NT2/D1 (cell line): ENCODE measurements at regions not wholly inside any gene's neighbourhood (a gene's known extent, or its start where the extent isn't known, plus 50 kb on each side); places are given as distances from the start of the nearest gene placed in this dataset.
A peak's percentile ranks its signal among the peaks of the same experiment; 100 is the strongest.
"Not testable (repeated sequence)": the region's sequence is repeated elsewhere in the genome, so short reads cannot be mapped to it uniquely, and the experiment has no call there.

ENCODE experiments used
- DNase-seq: peaks from one replicate; pipeline ENCODE4 v3.0.0-alpha.2; 2011; ENCODE audit warnings: low read depth, low spot score
- H3K27me3 ChIP-seq: 2 replicates; pipeline ENCODE4 v1.6.0; 2011; ENCODE audit warnings: mild to moderate bottlenecking; ENCODE audit not compliant: insufficient read length, insufficient read depth
- H3K36me3 ChIP-seq: 2 replicates; pipeline ENCODE4 v1.6.1; 2011; ENCODE audit warnings: mild to moderate bottlenecking, low read length, mixed read lengths; ENCODE audit not compliant: insufficient read depth, insufficient read length
- H3K4me1 ChIP-seq: 2 replicates; pipeline ENCODE4 v1.5.1; 2011; ENCODE audit not compliant: insufficient read depth, insufficient read length
- H3K4me3 ChIP-seq: 2 replicates; pipeline ENCODE4 v1.5.1; 2011; ENCODE audit warnings: low read depth; ENCODE audit not compliant: insufficient read length
- H3K9ac ChIP-seq: 2 replicates; pipeline ENCODE4 v1.6.0; 2011; ENCODE audit warnings: low read depth; ENCODE audit not compliant: insufficient read length
- H3K9me3 ChIP-seq: 2 replicates; pipeline ENCODE4 v1.5.1; 2011; ENCODE audit warnings: mild to moderate bottlenecking, low read length; ENCODE audit not compliant: insufficient read depth
- SUZ12 ChIP-seq: IDR thresholded peaks from 2 replicates; pipeline ENCODE4 v1.6.1; 2011; ENCODE audit not compliant: insufficient read length, insufficient read depth; ENCODE audit errors: extremely low read depth
- YY1 ChIP-seq: IDR thresholded peaks from 2 replicates; pipeline ENCODE4 v1.6.1; 2011; ENCODE audit not compliant: insufficient read length, insufficient read depth
- ZNF274 ChIP-seq: IDR thresholded peaks from 2 replicates; pipeline ENCODE4 v1.6.1; 2011; ENCODE audit warnings: mild to moderate bottlenecking, low read depth, low read length

- no peaks in the 10 kb centered on the region for H3K36me3 ChIP-seq
- no peak for TF ChIP-seq ZNF274
- TF ChIP-seq YY1 = no peak
- TF ChIP-seq SUZ12 = no peak
- H3K27me3 ChIP-seq = peaks cover 3% of the 10 kb centered on the region
- DNase-seq = no peak
- no peak overlapping the region for H3K4me3 ChIP-seq
- no peaks in the 10 kb centered on the region for H3K9me3 ChIP-seq
- H3K9ac ChIP-seq = no peak overlapping the region
- no peaks in the 10 kb centered on the region for H3K4me1 ChIP-seq
These were observed 119.7 kb downstream of the PPIAL4G start for GRCh38 chr1:148363439-148363810.

GRCh38 chr1:148362626-148363438 is 120.3 kb downstream of the PPIAL4G start:
- Histone ChIP-seq H3K4me1 (no peaks in the 10 kb centered on the region), H3K9me3 (no peaks in the 10 kb centered on the region), H3K9ac (no peak overlapping the region), H3K4me3 (no peak overlapping the region), H3K36me3 (no peaks in the 10 kb centered on the region), H3K27me3 (peaks cover 3% of the 10 kb centered on the region)
- TF ChIP-seq YY1 (no peak), ZNF274 (no peak), SUZ12 (no peak)
- no peak for DNase-seq

- no peaks in the 10 kb centered on the region for H3K36me3 ChIP-seq
- no peaks in the 10 kb centered on the region for H3K4me1 ChIP-seq
- peaks cover 3% of the 10 kb centered on the region for H3K27me3 ChIP-seq
- no peak overlapping the region for H3K9ac ChIP-seq
- no peak overlapping the region for H3K4me3 ChIP-seq
- no peaks in the 10 kb centered on the region for H3K9me3 ChIP-seq
- DNase-seq = no peak
- no peak for TF ChIP-seq YY1
- TF ChIP-seq ZNF274 = no peak
- no peak for TF ChIP-seq SUZ12
These were observed 120.9 kb downstream of the PPIAL4G start for GRCh38 chr1:148362216-148362611.

GRCh38 chr1:148361427-148362215 is 121.5 kb downstream of the PPIAL4G start:
- H3K9me3 ChIP-seq, H3K27me3 ChIP-seq, H3K36me3 ChIP-seq, DNase-seq, H3K4me1 ChIP-seq, H3K9ac ChIP-seq: not testable (repeated sequence)
- peak overlapping the region; percentile 8 for H3K4me3 ChIP-seq

GRCh38 chr1:148357037-148357436 is 126.1 kb downstream of the PPIAL4G start:
- Histone ChIP-seq H3K9me3 (no peaks in the 10 kb centered on the region), H3K36me3 (no peaks in the 10 kb centered on the region), H3K9ac (no peak overlapping the region), H3K27me3 (peaks cover 41% of the 10 kb centered on the region), H3K4me3 (no peak overlapping the region), H3K4me1 (no peaks in the 10 kb centered on the region)
- no peak for DNase-seq
- TF ChIP-seq YY1 (no peak), ZNF274 (no peak), SUZ12 (no peak)

- Histone ChIP-seq H3K9ac (no peak overlapping the region), H3K4me1 (no peaks in the 10 kb centered on the region), H3K4me3 (no peak overlapping the region), H3K27me3 (peaks cover 51% of the 10 kb centered on the region), H3K9me3 (no peaks in the 10 kb centered on the region), H3K36me3 (no peaks in the 10 kb centered on the region)
- TF ChIP-seq SUZ12 (no peak), ZNF274 (no peak), YY1 (no peak)
- no peak for DNase-seq
These were observed 127.1 kb downstream of the PPIAL4G start for GRCh38 chr1:148355976-148356375.

GRCh38 chr1:148354913-148355308 is 128.2 kb downstream of the PPIAL4G start:
- Histone ChIP-seq H3K4me3 (peak overlapping the region; percentile 27), H3K36me3 (no peaks in the 10 kb centered on the region), H3K27me3 (peaks cover 51% of the 10 kb centered on the region), H3K4me1 (no peaks in the 10 kb centered on the region), H3K9ac (no peak overlapping the region), H3K9me3 (no peaks in the 10 kb centered on the region)
- no peak for DNase-seq
- TF ChIP-seq SUZ12 (no peak), YY1 (no peak), ZNF274 (no peak)
